Testis (tissue), 2 donors: ENCODE measurements at regions not wholly inside any gene's neighbourhood (a gene's known extent, or its start where the extent isn't known, plus 50 kb on each side); places are given as distances from the start of the nearest gene placed in this dataset.

Experiments used
- POLR2A ChIP-seq: fragments of 450-650 bp; IDR thresholded peaks from one replicate; pipeline ENCODE4 v1.6.1; 2017; ENCODE audit warnings: antibody characterized with exemption, mild to moderate bottlenecking, moderate library complexity
- TF ChIP-seq, protein P1 (sequence below), 3 experiments: fragments of 450-650 bp in 2 of 3; fragments of 200-600 bp in 1 of 3; sonication (generic) in 1 of 3; IDR thresholded peaks; one replicate each; pipeline ENCODE4 v1.5.1; 2016 to 2019; ENCODE audit warnings: antibody characterized with exemption in 3 of 3, mild to moderate bottlenecking in 2 of 3, moderate library complexity in 1 of 3

DNA sequence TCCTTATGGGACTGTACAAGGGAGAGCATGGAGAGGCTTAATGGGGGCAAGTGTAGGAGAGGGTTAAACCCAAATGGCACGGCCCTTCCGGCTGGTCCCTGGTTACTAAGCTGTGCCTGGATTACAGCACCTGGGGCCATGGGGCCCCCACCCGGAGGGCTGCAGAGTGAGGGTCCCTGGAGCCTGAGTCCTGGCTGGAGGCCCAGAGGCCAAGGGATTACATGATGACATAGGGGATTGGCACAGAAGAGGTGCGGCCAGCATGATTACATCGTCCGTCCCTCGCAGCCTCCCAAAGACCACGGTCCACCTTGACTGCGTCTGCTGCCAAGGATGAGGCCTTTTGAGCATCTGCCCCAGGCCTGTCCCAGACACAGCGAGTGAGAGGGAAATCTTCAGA lies 149.4 kb downstream of the URI1 start:
- TF ChIP-seq, protein P1, sequence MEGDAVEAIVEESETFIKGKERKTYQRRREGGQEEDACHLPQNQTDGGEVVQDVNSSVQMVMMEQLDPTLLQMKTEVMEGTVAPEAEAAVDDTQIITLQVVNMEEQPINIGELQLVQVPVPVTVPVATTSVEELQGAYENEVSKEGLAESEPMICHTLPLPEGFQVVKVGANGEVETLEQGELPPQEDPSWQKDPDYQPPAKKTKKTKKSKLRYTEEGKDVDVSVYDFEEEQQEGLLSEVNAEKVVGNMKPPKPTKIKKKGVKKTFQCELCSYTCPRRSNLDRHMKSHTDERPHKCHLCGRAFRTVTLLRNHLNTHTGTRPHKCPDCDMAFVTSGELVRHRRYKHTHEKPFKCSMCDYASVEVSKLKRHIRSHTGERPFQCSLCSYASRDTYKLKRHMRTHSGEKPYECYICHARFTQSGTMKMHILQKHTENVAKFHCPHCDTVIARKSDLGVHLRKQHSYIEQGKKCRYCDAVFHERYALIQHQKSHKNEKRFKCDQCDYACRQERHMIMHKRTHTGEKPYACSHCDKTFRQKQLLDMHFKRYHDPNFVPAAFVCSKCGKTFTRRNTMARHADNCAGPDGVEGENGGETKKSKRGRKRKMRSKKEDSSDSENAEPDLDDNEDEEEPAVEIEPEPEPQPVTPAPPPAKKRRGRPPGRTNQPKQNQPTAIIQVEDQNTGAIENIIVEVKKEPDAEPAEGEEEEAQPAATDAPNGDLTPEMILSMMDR (IDR thresholded peaks at IDR 0.05) = no peak
- no peak for TF ChIP-seq POLR2A
